T-helper 2 cell (primary cell): ENCODE measurements at regions not wholly inside any gene's neighbourhood (a gene's known extent, or its start where the extent isn't known, plus 50 kb on each side); places are given as distances from the start of the nearest gene placed in this dataset.

Experiments used
- DNase-seq, 5 experiments: peaks; one replicate each; pipeline versions ENCODE4 v3.0.0 to v3.0.0-alpha.2; 2012 to 2022

GRCh38 chr14:22449600-22449905 is 139.5 kb downstream of the DAD1 start:
- no peak for DNase-seq

GRCh38 chr14:22448905-22449599 is 140.0 kb downstream of the DAD1 start:
- DNase-seq, result no peak

GRCh38 chr14:22448035-22448904 is 140.8 kb downstream of the DAD1 start:
- no peak for DNase-seq

GRCh38 chr14:22438742-22439141 is 150.3 kb downstream of the DAD1 start:
- no peak for DNase-seq

- no peak for DNase-seq
These were observed 154.0 kb downstream of the DAD1 start for GRCh38 chr14:22434901-22435550.

GRCh38 chr14:22434030-22434429 is 155.0 kb downstream of the DAD1 start:
- DNase-seq, result no peak

- no peak for DNase-seq
These were observed 156.0 kb downstream of the DAD1 start for GRCh38 chr14:22433069-22433468.

GRCh38 chr14:22432348-22432976 is 156.6 kb downstream of the DAD1 start:
- no peak for DNase-seq

- DNase-seq, result no peak
These were observed 159.3 kb downstream of the DAD1 start for GRCh38 chr14:22429546-22430294.

GRCh38 chr14:22428700-22429291 is 160.2 kb downstream of the DAD1 start:
- no peak for DNase-seq

- DNase-seq, result no peak
These were observed 161.2 kb downstream of the DAD1 start for GRCh38 chr14:22427771-22428231.

- no peak for DNase-seq
These were observed 162.3 kb downstream of the DAD1 start for GRCh38 chr14:22426711-22427110.

GRCh38 chr14:22423958-22424357 is 165.1 kb downstream of the DAD1 start:
- DNase-seq, result no peak

GRCh38 chr14:22422238-22422637 is 166.8 kb downstream of the DAD1 start:
- DNase-seq, result no peak

GRCh38 chr14:22420598-22421186 is 168.3 kb downstream of the DAD1 start:
- no peak for DNase-seq

- DNase-seq, result no peak
These were observed 169.4 kb downstream of the DAD1 start for GRCh38 chr14:22419620-22420019.

GRCh38 chr14:22418631-22419030 is 170.4 kb downstream of the DAD1 start:
- DNase-seq, result peak in 1 of 5 experiments; percentile 1

- no peak for DNase-seq
These were observed 171.1 kb downstream of the DAD1 start for GRCh38 chr14:22417914-22418313.

GRCh38 chr14:22416193-22416592 is 172.8 kb downstream of the DAD1 start:
- DNase-seq, result no peak

GRCh38 chr14:22415605-22415959 is 173.4 kb downstream of the DAD1 start:
- no peak for DNase-seq

GRCh38 chr14:22414876-22415604 is 174.0 kb downstream of the DAD1 start:
- no peak for DNase-seq
